Superior temporal gyrus (tissue), 1 donor: ENCODE measurements at regions not wholly inside any gene's neighbourhood (a gene's known extent, or its start where the extent isn't known, plus 50 kb on each side); places are given as distances from the start of the nearest gene placed in this dataset.
"Not testable (repeated sequence)": the region's sequence is repeated elsewhere in the genome, so short reads cannot be mapped to it uniquely, and the experiment has no call there.

Experiments used
- DNase-seq: peaks from one replicate; pipeline ENCODE4 v3.0.0-alpha.2; 2016; ENCODE audit errors: extremely low spot score

- not testable (repeated sequence) for DNase-seq
Measured at GRCh38 chr4:9110700-9111099, 59.5 kb upstream of the FAM90A26 start.

GRCh38 chr4:9103148-9103524 is 67.1 kb upstream of the FAM90A26 start:
- not testable (repeated sequence) for DNase-seq

- DNase-seq, result not testable (repeated sequence)
Measured at GRCh38 chr4:9102471-9103147, 67.6 kb upstream of the FAM90A26 start.

- not testable (repeated sequence) for DNase-seq
Measured at GRCh38 chr4:9096330-9096729, 73.9 kb upstream of the FAM90A26 start.

GRCh38 chr4:9078796-9079195 is 91.4 kb upstream of the FAM90A26 start:
- not testable (repeated sequence) for DNase-seq

- not testable (repeated sequence) for DNase-seq
Measured at GRCh38 chr4:9076974-9077373, 93.2 kb upstream of the FAM90A26 start.

- not testable (repeated sequence) for DNase-seq
Measured at GRCh38 chr4:9076486-9076885, 93.7 kb upstream of the FAM90A26 start.

GRCh38 chr4:9073371-9073770 is 96.8 kb upstream of the FAM90A26 start:
- not testable (repeated sequence) for DNase-seq

- not testable (repeated sequence) for DNase-seq
Measured at GRCh38 chr4:9072521-9073220, 97.5 kb upstream of the FAM90A26 start.

- DNase-seq, result not testable (repeated sequence)
Measured at GRCh38 chr4:9067923-9068322, 102.3 kb upstream of the FAM90A26 start.

- DNase-seq, result not testable (repeated sequence)
Measured at GRCh38 chr4:9063612-9064011, 106.6 kb upstream of the FAM90A26 start.

- DNase-seq, result not testable (repeated sequence)
Measured at GRCh38 chr4:9024866-9025265, 145.3 kb upstream of the FAM90A26 start.

GRCh38 chr4:9009792-9010191 is 138.2 kb upstream of the HMX1 start:
- not testable (repeated sequence) for DNase-seq

- DNase-seq, result not testable (repeated sequence)
Measured at GRCh38 chr4:9008407-9008806, 136.8 kb upstream of the HMX1 start.

GRCh38 chr4:9001153-9001552 is 129.5 kb upstream of the HMX1 start:
- DNase-seq, result not testable (repeated sequence)

GRCh38 chr4:9000505-9001001 is 128.9 kb upstream of the HMX1 start:
- DNase-seq, result peak; percentile 45

- not testable (repeated sequence) for DNase-seq
Measured at GRCh38 chr4:8992981-8993380, 121.3 kb upstream of the HMX1 start.

- not testable (repeated sequence) for DNase-seq
Measured at GRCh38 chr4:8991449-8991848, 119.8 kb upstream of the HMX1 start.

GRCh38 chr4:8990341-8990740 is 118.7 kb upstream of the HMX1 start:
- not testable (repeated sequence) for DNase-seq

GRCh38 chr4:8985786-8986185 is 114.1 kb upstream of the HMX1 start:
- DNase-seq, result not testable (repeated sequence)

GRCh38 chr4:8984641-8985040 is 113.0 kb upstream of the HMX1 start:
- not testable (repeated sequence) for DNase-seq

GRCh38 chr4:8983921-8984320 is 112.3 kb upstream of the HMX1 start:
- DNase-seq, result not testable (repeated sequence)
